GM12878 (cell line): ENCODE measurements at regions not wholly inside any gene's neighbourhood (a gene's known extent, or its start where the extent isn't known, plus 50 kb on each side); places are given as distances from the start of the nearest gene placed in this dataset.

Experiments used
- BCL11A ChIP-seq: IDR thresholded peaks from 2 replicates; pipeline ENCODE4 v1.6.1; 2011; ENCODE audit warnings: low read depth, low read length
- BCL3 ChIP-seq: IDR thresholded peaks from 2 replicates; pipeline ENCODE4 v1.6.1; 2011; ENCODE audit warnings: borderline replicate concordance, low read depth, mild to moderate bottlenecking, moderate library complexity, low read length; ENCODE audit not compliant: insufficient read depth, poor library complexity, severe bottlenecking
- BHLHE40 ChIP-seq, 2 experiments: fragments of 450-650 bp in 1 of 2; IDR thresholded peaks; 2 replicates each; pipeline ENCODE4 v1.6.1; 2011 to 2017; ENCODE audit warnings: low read depth in 2 of 2, borderline replicate concordance in 1 of 2, improper control_type of control experiment in 1 of 2, low read length in 1 of 2, mild to moderate bottlenecking in 1 of 2
- BRCA1 ChIP-seq: IDR thresholded peaks from 2 replicates; pipeline ENCODE4 v1.6.1; 2011; ENCODE audit warnings: low read depth, low read length, improper control_type of control experiment
- CBX3 ChIP-seq: fragments of 200-600 bp; sonication (generic); IDR thresholded peaks from 2 replicates; pipeline ENCODE4 v1.6.1; 2016; ENCODE audit warnings: low read depth, borderline replicate concordance
- CHD1 ChIP-seq: IDR thresholded peaks from 2 replicates; pipeline ENCODE4 v1.6.1; 2012; ENCODE audit warnings: low read depth, low read length, improper control_type of control experiment
- CREB1 ChIP-seq: IDR thresholded peaks from 2 replicates; pipeline ENCODE4 v1.6.1; 2012; ENCODE audit warnings: low read depth, mild to moderate bottlenecking, inconsistent platforms
- ELK1 ChIP-seq: IDR thresholded peaks from 2 replicates; pipeline ENCODE4 v1.6.1; 2012; ENCODE audit warnings: low read depth, low read length, improper control_type of control experiment
- ESRRA ChIP-seq: IDR thresholded peaks from 2 replicates; pipeline ENCODE4 v1.6.1; 2012; ENCODE audit warnings: mild to moderate bottlenecking, low read length, improper control_type of control experiment
- GATAD2B ChIP-seq: fragments of 450-650 bp; conservative IDR thresholded peaks from 2 replicates; pipeline ENCODE4 v1.6.1; 2017; ENCODE audit warnings: low read depth, mild to moderate bottlenecking, moderate library complexity
- HDGF ChIP-seq: fragments of 450-650 bp; IDR thresholded peaks from 2 replicates; pipeline ENCODE4 v1.6.1; 2016; ENCODE audit warnings: antibody characterized with exemption
- JUND ChIP-seq: IDR thresholded peaks from 2 replicates; pipeline ENCODE4 v1.6.1; 2012; ENCODE audit warnings: low read depth, mild to moderate bottlenecking, low read length, improper control_type of control experiment, moderate library complexity
- NFXL1 ChIP-seq: fragments of 450-650 bp; IDR thresholded peaks from 2 replicates; pipeline ENCODE4 v1.6.1; 2017; ENCODE audit warnings: antibody characterized with exemption, mild to moderate bottlenecking, borderline replicate concordance
- NR2C1 ChIP-seq: fragments of 450-650 bp; IDR thresholded peaks from 2 replicates; pipeline ENCODE4 v1.6.1; 2017; ENCODE audit warnings: antibody characterized with exemption, mild to moderate bottlenecking, moderate library complexity
- PAX8 ChIP-seq: fragments of 450-650 bp; IDR thresholded peaks from 2 replicates; pipeline ENCODE4 v1.6.1; 2017; ENCODE audit warnings: mild to moderate bottlenecking, moderate library complexity
- PBX3 ChIP-seq: IDR thresholded peaks from 2 replicates; pipeline ENCODE4 v1.6.1; 2011; ENCODE audit warnings: mild to moderate bottlenecking, low read depth, low read length, moderate library complexity; ENCODE audit not compliant: insufficient replicate concordance
- RAD21 ChIP-seq: IDR thresholded peaks from 2 replicates; pipeline ENCODE4 v1.6.1; 2011; ENCODE audit warnings: mild to moderate bottlenecking, low read depth, low read length, moderate library complexity; ENCODE audit not compliant: insufficient read depth
- RUNX3 ChIP-seq: IDR thresholded peaks from 2 replicates; pipeline ENCODE4 v1.6.1; 2012; ENCODE audit warnings: low read length, inconsistent platforms
- SIN3A ChIP-seq: IDR thresholded peaks from 2 replicates; pipeline ENCODE4 v1.6.1; 2012; ENCODE audit warnings: low read depth, low read length, improper control_type of control experiment
- SIX5 ChIP-seq: IDR thresholded peaks from 2 replicates; pipeline ENCODE4 v1.6.1; 2011; ENCODE audit warnings: mild to moderate bottlenecking, low read depth, low read length, moderate library complexity; ENCODE audit not compliant: severe bottlenecking
- SMAD1 ChIP-seq: fragments of 450-650 bp; IDR thresholded peaks from 2 replicates; pipeline ENCODE4 v1.6.1; 2018; ENCODE audit warnings: mild to moderate bottlenecking, low read depth; ENCODE audit not compliant: partially characterized antibody
- SPI1 ChIP-seq: IDR thresholded peaks from 2 replicates; pipeline ENCODE4 v1.6.1; 2011; ENCODE audit warnings: low read depth, mild to moderate bottlenecking, low read length, moderate library complexity, borderline replicate concordance; ENCODE audit not compliant: insufficient read depth
- SREBF2 ChIP-seq: IDR thresholded peaks from 2 replicates; pipeline ENCODE4 v1.6.1; 2012; ENCODE audit warnings: mild to moderate bottlenecking, low read length
- SRF ChIP-seq, 2 experiments: IDR thresholded peaks; 2 replicates each; pipeline ENCODE4 v1.6.1; 2011; ENCODE audit warnings: low read depth in 2 of 2, low read length in 2 of 2, mild to moderate bottlenecking in 1 of 2, moderate library complexity in 1 of 2
- USF1 ChIP-seq: IDR thresholded peaks from 2 replicates; pipeline ENCODE4 v1.6.1; 2011; ENCODE audit warnings: borderline replicate concordance, low read depth, mild to moderate bottlenecking, moderate library complexity, mixed read lengths, low read length; ENCODE audit not compliant: insufficient read depth; ENCODE audit errors: extremely low read length

GRCh38 chr15:75104804-75105557, 81.6 kb downstream of the PPCDC start (continued):
- TF ChIP-seq ELK1 (no peak), RUNX3 (peak; percentile 93), ESRRA (no peak), PBX3 (no peak), BHLHE40 (IDR thresholded peaks at IDR 0.05; ENCODE audit: borderline replicate concordance in 1 of 2, low read depth in 2 of 2, low read length in 1 of 2) (peak in 1 of 2 experiments; percentile 50; a peak in 2 of 4 replicates), CREB1 (peak; percentile 91), HDGF (no peak), USF1 (no peak), NFXL1 (no peak), SRF (IDR thresholded peaks at IDR 0.05; ENCODE audit: low read depth in 2 of 2, low read length in 2 of 2) (0 out of 4 replicates have a peak, but pooled peaks of 1 of the 2 experiments have one; percentile 30), SIN3A (no peak), SMAD1 (no peak), SPI1 (peak; percentile 57), CHD1 (no peak), CBX3 (no peak), BRCA1 (no peak), SREBF2 (no peak), NR2C1 (no peak), SIX5 (no peak), BCL3 (peak; percentile 47), JUND (peak; percentile 54; the same call in 1 of the 2 replicates), GATAD2B (peak; percentile 44; the same call in 1 of the 2 replicates), BCL11A (peak; percentile 79), RAD21 (0 out of 2 replicates have a peak, but pooled peaks have one; percentile 21), PAX8 (no peak)
